ENCODE measurements at regions not wholly inside any gene's neighbourhood (a gene's known extent, or its start where the extent isn't known, plus 50 kb on each side); places are given as distances from the start of the nearest gene placed in this dataset.
"Not testable (repeated sequence)": the region's sequence is repeated elsewhere in the genome, so short reads cannot be mapped to it uniquely, and the experiment has no call there.

DNA sequence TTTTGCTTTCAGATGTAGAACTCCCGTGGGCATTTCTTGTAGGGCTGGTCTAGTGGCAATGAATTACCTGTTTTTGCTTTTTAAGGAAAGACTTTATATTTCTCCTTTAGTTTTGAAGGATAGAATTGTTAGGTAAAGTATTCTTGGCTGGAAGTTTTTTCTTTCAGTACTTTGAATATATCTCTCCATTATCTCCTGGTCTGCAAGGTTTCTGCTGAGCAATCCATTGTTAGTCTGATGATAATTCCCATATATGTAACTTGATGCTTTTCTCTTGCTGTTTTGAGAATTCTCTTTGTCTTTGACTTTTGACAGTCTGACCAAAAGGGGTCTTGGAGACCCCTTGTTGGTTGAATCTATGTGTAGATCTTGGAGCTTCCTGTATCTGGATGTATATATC, 198.1 kb downstream of the TMEM167A start:
- DNase-seq (no peak), ATAC-seq (no peak)
- peaks cover 0 to 34% of the 10 kb centered on the region in 2 donors for H3K9me3 ChIP-seq
- no peaks in the 10 kb centered on the region for H3K27me3 ChIP-seq
- no peaks in the 10 kb centered on the region for H3K4me1 ChIP-seq
- intact Hi-C loops (cut with DNase I), result no loop called here
- no peaks in the 10 kb centered on the region for H3K36me3 ChIP-seq
- no peak overlapping the region for H3K27ac ChIP-seq
- TF ChIP-seq, protein P1, sequence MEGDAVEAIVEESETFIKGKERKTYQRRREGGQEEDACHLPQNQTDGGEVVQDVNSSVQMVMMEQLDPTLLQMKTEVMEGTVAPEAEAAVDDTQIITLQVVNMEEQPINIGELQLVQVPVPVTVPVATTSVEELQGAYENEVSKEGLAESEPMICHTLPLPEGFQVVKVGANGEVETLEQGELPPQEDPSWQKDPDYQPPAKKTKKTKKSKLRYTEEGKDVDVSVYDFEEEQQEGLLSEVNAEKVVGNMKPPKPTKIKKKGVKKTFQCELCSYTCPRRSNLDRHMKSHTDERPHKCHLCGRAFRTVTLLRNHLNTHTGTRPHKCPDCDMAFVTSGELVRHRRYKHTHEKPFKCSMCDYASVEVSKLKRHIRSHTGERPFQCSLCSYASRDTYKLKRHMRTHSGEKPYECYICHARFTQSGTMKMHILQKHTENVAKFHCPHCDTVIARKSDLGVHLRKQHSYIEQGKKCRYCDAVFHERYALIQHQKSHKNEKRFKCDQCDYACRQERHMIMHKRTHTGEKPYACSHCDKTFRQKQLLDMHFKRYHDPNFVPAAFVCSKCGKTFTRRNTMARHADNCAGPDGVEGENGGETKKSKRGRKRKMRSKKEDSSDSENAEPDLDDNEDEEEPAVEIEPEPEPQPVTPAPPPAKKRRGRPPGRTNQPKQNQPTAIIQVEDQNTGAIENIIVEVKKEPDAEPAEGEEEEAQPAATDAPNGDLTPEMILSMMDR (IDR thresholded peaks at IDR 0.05), result no peak
- H3K4me3 ChIP-seq, result no peak overlapping the region

DNA sequence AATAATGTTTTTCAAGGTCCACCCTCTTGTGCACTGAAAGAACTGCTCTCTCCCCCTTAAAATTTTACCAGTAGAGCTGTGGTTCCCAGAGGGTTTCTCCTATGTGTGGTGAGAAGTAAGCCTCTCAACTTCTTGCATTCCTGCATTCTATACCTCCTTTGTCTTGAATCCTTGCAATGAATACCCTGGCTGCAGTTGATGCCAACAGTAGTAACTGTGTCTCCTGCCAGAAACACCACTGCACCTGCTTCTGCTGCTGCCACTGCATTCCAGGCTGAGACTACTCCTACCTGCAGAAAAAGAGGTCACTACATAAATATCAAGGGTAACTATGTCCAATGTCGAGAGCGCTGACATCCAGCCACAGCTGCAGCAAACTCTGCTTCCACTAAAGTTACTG, 203.7 kb downstream of the TMEM167A start:
- ATAC-seq, result no peak
- intact Hi-C loops (cut with DNase I), result no loop called here
- Histone ChIP-seq H3K36me3 (no peaks in the 10 kb centered on the region), H3K4me3 (no peak overlapping the region), H3K27ac (no peak overlapping the region), H3K9me3 (peaks cover 0 to 13% of the 10 kb centered on the region in 2 donors), H3K4me1 (no peaks in the 10 kb centered on the region), H3K27me3 (no peaks in the 10 kb centered on the region)
- TF ChIP-seq, protein P1 (IDR thresholded peaks at IDR 0.05), result no peak
- DNase-seq, result no peak

DNA sequence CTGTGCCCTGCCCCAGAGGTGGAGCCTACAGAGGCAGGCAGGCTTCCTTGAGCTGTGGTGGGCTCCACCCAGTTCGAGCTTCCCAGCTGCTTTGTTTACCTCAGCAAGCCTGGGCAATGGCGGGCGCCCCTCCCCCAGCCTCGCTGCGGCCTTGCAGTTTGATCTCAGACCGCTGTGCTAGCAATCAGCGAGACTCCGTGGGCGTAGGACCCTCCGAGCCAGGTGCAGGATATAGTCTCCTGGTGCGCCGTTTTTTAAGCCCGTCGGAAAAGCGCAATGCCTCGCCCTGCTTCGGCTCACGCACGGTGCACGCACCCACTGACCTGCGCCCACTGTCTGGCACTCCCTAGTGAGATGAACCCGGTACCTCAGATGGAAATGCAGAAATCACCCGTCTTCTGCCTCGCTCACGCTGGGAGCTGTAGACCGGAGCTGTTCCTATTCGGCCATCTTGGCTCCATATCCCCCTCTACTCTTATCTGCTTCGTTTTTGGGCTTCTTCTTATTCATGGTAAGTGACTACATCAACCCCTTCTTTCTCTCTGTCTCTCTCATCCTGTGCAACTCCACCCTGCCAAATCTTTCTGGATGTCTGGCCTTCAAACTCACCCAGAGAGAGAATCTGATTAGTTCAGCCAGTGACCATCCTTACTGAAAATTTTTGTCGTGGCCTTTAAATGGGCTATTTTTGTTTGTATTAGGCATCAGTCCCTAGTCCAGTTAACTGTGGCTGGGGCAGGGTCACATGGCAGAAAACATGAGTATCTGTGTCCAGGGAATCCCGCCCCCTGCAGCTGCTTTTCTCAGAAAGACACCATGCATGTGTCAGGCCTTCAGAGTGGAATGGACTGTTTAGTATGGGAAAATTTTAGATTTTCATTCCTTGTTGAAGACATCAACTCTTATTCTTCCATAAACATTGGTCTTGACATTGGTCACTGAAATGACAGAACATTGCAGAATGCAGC, 204.6 kb downstream of the TMEM167A start:
- H3K27me3 ChIP-seq; DNase-seq; intact Hi-C loops (cut with DNase I); H3K4me1 ChIP-seq; H3K27ac ChIP-seq; H3K9me3 ChIP-seq; H3K36me3 ChIP-seq; H3K4me3 ChIP-seq; ATAC-seq: not testable (repeated sequence)

DNA sequence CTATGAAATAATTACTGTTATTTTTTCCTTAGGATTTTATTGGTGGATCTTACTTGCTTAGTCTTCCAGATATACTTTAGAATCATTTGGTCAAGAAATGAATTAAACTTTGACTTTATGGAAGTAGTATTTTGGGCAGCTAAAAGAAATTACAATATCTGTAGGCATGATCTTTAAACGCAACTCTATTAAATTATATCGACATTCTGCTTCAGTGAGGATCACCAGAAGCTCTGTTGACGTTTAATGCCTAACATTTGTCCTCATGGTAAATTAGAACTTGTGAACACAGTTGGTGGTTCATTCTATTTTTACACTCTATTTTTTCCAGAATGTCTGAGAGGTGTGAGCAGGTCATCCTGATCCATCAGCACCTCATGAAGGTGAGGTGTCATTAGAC, 211.6 kb downstream of the TMEM167A start:
- H3K9me3 ChIP-seq, result no peaks in the 10 kb centered on the region
- intact Hi-C loops (cut with DNase I), result no loop called here
- no peak overlapping the region for H3K4me3 ChIP-seq
- H3K27ac ChIP-seq, result no peak overlapping the region
- no peaks in the 10 kb centered on the region for H3K4me1 ChIP-seq
- TF ChIP-seq, protein P1 (IDR thresholded peaks at IDR 0.05), result no peak
- ATAC-seq, result no peak
- no peaks in the 10 kb centered on the region for H3K27me3 ChIP-seq
- H3K36me3 ChIP-seq, result no peaks in the 10 kb centered on the region
- no peak for DNase-seq

DNA sequence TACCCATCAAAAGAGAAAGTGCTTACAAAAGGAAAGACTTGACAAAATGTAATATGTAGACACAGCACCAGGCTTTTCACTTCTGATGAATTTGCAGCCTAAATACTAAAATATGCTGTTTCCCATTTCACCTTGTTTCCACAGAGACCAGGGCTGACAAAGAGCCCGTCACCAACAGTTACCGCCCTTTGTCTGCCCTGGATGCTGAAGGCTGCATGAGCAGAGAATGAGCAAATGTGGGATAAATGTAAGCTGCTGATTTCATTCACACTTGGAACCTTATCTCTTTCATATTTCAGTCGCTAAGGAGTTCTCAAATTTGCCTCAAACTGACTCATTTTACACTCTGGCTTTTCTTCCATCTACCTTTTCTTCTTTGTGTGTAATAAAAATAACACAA, 213.9 kb downstream of the TMEM167A start:
- H3K27ac ChIP-seq, result no peak overlapping the region
- TF ChIP-seq, protein P1 (IDR thresholded peaks at IDR 0.05), result no peak
- DNase-seq (no peak), ATAC-seq (no peak)
- no peaks in the 10 kb centered on the region for H3K9me3 ChIP-seq
- no peaks in the 10 kb centered on the region for H3K27me3 ChIP-seq
- intact Hi-C loops (cut with DNase I), result no loop called here
- no peak overlapping the region for H3K4me3 ChIP-seq
- H3K4me1 ChIP-seq, result no peaks in the 10 kb centered on the region
- H3K36me3 ChIP-seq, result no peaks in the 10 kb centered on the region
